AG04450 (cell line): ENCODE measurements at regions not wholly inside any gene's neighbourhood (a gene's known extent, or its start where the extent isn't known, plus 50 kb on each side); places are given as distances from the start of the nearest gene placed in this dataset.

Experiments
- CTCF ChIA-PET: fragments of 300-600, 350-600 bp; formaldehyde crosslinking; extraction: SDS; loops from one replicate; lab custom pipeline; 2022; ENCODE audit warnings: antibody characterized with exemption, inconsistent platforms; lab: Charles Lee
- POLR2A ChIA-PET: fragments of 350-600 bp; formaldehyde crosslinking; extraction: SDS; loops from one replicate; lab custom pipeline; 2021; ENCODE audit warnings: antibody characterized with exemption, inconsistent platforms; lab: Yijun Ruan, JAX
- DNase-seq: peaks from one replicate; pipeline ENCODE4 v3.0.0-alpha.2; 2011; ENCODE audit warnings: low read depth, low spot score
- H3K27ac ChIP-seq: one replicate; pipeline ENCODE4 v1.5.1; 2012; ENCODE audit warnings: low read depth, low read length, control low read depth
- H3K27me3 ChIP-seq: one replicate; pipeline ENCODE4 v1.6.0; 2012; ENCODE audit warnings: low read length; ENCODE audit not compliant: control insufficient read depth, insufficient read depth
- H3K4me3 ChIP-seq: 2 replicates; pipeline ENCODE4 v1.5.1; 2011; ENCODE audit warnings: mild to moderate bottlenecking, low read depth, low read length, control low read depth
- H3K9me3 ChIP-seq: 2 replicates; pipeline ENCODE4 v1.5.1; 2012; ENCODE audit warnings: low read length; ENCODE audit not compliant: control insufficient read depth, insufficient read depth
- CTCF ChIP-seq: IDR thresholded peaks from 2 replicates; pipeline ENCODE4 v1.5.1; 2011; ENCODE audit warnings: low read depth, low read length, control low read depth, inconsistent platforms

- POLR2A ChIA-PET = no interaction called here
- CTCF ChIA-PET = interaction anchor here (0.6 kb wide), 1 partner anchor 168 kb away, joined by 3 read pairs; no protein-coding TSS in a partner anchor
- no peak overlapping the region for H3K4me3 ChIP-seq
Measured at GRCh38 chr2:204477358-204477950, 67.8 kb upstream of the PARD3B start.

GRCh38 chr2:204479557-204479956 lies 65.7 kb upstream of the PARD3B start:
- no peak for TF ChIP-seq CTCF
- H3K27me3 ChIP-seq = no peaks in the 10 kb centered on the region
- no peak overlapping the region for H3K4me3 ChIP-seq
- POLR2A ChIA-PET = no interaction called here
- DNase-seq = no peak
- H3K27ac ChIP-seq = no peak overlapping the region
- CTCF ChIA-PET = no interaction called here
- H3K9me3 ChIP-seq = no peaks in the 10 kb centered on the region; the same call in 1 of the 2 replicates

More at GRCh38 chr2:204477358-204477950, 67.8 kb upstream of the PARD3B start:
- no peaks in the 10 kb centered on the region; the same call in 1 of the 2 replicates for H3K9me3 ChIP-seq
- H3K27ac ChIP-seq = no peak overlapping the region
- no peak for TF ChIP-seq CTCF
- DNase-seq = no peak
- H3K27me3 ChIP-seq = no peaks in the 10 kb centered on the region

- ChIA-PET CTCF (no interaction called here), POLR2A (no interaction called here)
- no peak for DNase-seq
- Histone ChIP-seq H3K27me3 (no peaks in the 10 kb centered on the region), H3K4me3 (no peak overlapping the region), H3K9me3 (no peaks in the 10 kb centered on the region; the same call in 1 of the 2 replicates), H3K27ac (no peak overlapping the region)
- no peak for TF ChIP-seq CTCF
Measured at GRCh38 chr2:204480676-204481075, 64.6 kb upstream of the PARD3B start.

GRCh38 chr2:204483608-204484081 lies 61.6 kb upstream of the PARD3B start:
- TF ChIP-seq CTCF = no peak
- Histone ChIP-seq H3K9me3 (no peaks in the 10 kb centered on the region), H3K27ac (no peak overlapping the region), H3K27me3 (no peaks in the 10 kb centered on the region), H3K4me3 (no peak overlapping the region)
- POLR2A ChIA-PET = no interaction called here
- CTCF ChIA-PET = interaction anchor here (1.5 kb wide), 1 partner anchor 13 kb away, joined by 4 read pairs; no protein-coding TSS in a partner anchor
- DNase-seq = no peak

GRCh38 chr2:204486321-204486720 lies 59.0 kb upstream of the PARD3B start:
- H3K27me3 ChIP-seq = no peaks in the 10 kb centered on the region
- TF ChIP-seq CTCF = no peak
- no peak for DNase-seq
- H3K9me3 ChIP-seq = no peaks in the 10 kb centered on the region
- H3K27ac ChIP-seq = no peak overlapping the region
- ChIA-PET POLR2A (no interaction called here), CTCF (no interaction called here)
- no peak overlapping the region for H3K4me3 ChIP-seq
